GOT3 (cell line): ENCODE measurements at regions not wholly inside any gene's neighbourhood (a gene's known extent, or its start where the extent isn't known, plus 50 kb on each side); places are given as distances from the start of the nearest gene placed in this dataset.
"Not testable (repeated sequence)": the region's sequence is repeated elsewhere in the genome, so short reads cannot be mapped to it uniquely, and the experiment has no call there.

Source experiments
- DNase-seq: peaks from one replicate; lab custom pipeline; 2025; ENCODE audit warnings: mixed read lengths; lab: John Stamatoyannopoulos, UW

GRCh38 chr7:82566752-82567151 lies 123.2 kb upstream of the CACNA2D1 start:
- DNase-seq: no peak

GRCh38 chr7:82562716-82563404 lies 119.3 kb upstream of the CACNA2D1 start:
- no peak for DNase-seq

GRCh38 chr7:82559193-82559805 lies 115.7 kb upstream of the CACNA2D1 start:
- no peak for DNase-seq

- no peak for DNase-seq
These were observed 106.2 kb upstream of the CACNA2D1 start for GRCh38 chr7:82549616-82550285.

- DNase-seq: no peak
These were observed 104.6 kb upstream of the CACNA2D1 start for GRCh38 chr7:82548141-82548688.

- DNase-seq: no peak
These were observed 99.1 kb upstream of the CACNA2D1 start for GRCh38 chr7:82542665-82543064.

- DNase-seq: no peak
These were observed 96.4 kb upstream of the CACNA2D1 start for GRCh38 chr7:82539969-82540368.

GRCh38 chr7:82534684-82535083 lies 91.1 kb upstream of the CACNA2D1 start:
- no peak for DNase-seq

GRCh38 chr7:82530361-82530760 lies 86.8 kb upstream of the CACNA2D1 start:
- DNase-seq: no peak

GRCh38 chr7:82528577-82529310 lies 85.2 kb upstream of the CACNA2D1 start:
- no peak for DNase-seq

- no peak for DNase-seq
These were observed 84.3 kb upstream of the CACNA2D1 start for GRCh38 chr7:82527851-82528250.

- DNase-seq: no peak
These were observed 78.4 kb upstream of the CACNA2D1 start for GRCh38 chr7:82521906-82522445.

GRCh38 chr7:82517050-82517449 lies 73.5 kb upstream of the CACNA2D1 start:
- no peak for DNase-seq

GRCh38 chr7:82511542-82511941 lies 68.0 kb upstream of the CACNA2D1 start:
- DNase-seq: no peak

- no peak for DNase-seq
These were observed 64.5 kb upstream of the CACNA2D1 start for GRCh38 chr7:82507976-82508677.

- no peak for DNase-seq
These were observed 63.9 kb upstream of the CACNA2D1 start for GRCh38 chr7:82507365-82507975.

- no peak for DNase-seq
These were observed 63.1 kb upstream of the CACNA2D1 start for GRCh38 chr7:82506702-82507101.

GRCh38 chr7:82506208-82506607 lies 62.6 kb upstream of the CACNA2D1 start:
- no peak for DNase-seq

GRCh38 chr7:82501346-82501745 lies 57.8 kb upstream of the CACNA2D1 start:
- no peak for DNase-seq

GRCh38 chr7:82499546-82499945 lies 56.0 kb upstream of the CACNA2D1 start:
- not testable (repeated sequence) for DNase-seq

- no peak for DNase-seq
These were observed 50.8 kb upstream of the CACNA2D1 start for GRCh38 chr7:82494420-82494819.
